ENCODE measurements at regions not wholly inside any gene's neighbourhood (a gene's known extent, or its start where the extent isn't known, plus 50 kb on each side); places are given as distances from the start of the nearest gene placed in this dataset.

DNA sequence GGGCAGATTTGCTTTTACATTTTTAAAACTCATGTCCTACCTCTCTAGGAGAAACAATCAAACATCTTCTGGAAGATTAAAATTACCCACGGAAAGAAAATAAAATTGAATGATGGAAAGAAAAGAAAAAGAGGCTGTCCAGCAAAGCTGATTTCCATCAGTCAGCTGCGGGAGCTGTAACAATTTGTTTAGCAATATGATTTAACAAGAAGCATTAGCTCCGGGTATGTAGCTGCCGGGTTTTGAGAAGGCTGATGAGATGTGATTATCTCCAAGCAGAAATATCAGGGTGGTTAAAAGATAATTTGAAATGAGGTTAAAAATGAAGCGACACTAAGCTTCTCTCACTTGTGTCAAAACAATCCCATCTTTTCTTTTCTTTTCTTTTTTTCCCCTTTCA is 608.9 kb upstream of the SALL1 start:
- H3K4me3 ChIP-seq = no peak overlapping the region
- TF ChIP-seq, protein P1, sequence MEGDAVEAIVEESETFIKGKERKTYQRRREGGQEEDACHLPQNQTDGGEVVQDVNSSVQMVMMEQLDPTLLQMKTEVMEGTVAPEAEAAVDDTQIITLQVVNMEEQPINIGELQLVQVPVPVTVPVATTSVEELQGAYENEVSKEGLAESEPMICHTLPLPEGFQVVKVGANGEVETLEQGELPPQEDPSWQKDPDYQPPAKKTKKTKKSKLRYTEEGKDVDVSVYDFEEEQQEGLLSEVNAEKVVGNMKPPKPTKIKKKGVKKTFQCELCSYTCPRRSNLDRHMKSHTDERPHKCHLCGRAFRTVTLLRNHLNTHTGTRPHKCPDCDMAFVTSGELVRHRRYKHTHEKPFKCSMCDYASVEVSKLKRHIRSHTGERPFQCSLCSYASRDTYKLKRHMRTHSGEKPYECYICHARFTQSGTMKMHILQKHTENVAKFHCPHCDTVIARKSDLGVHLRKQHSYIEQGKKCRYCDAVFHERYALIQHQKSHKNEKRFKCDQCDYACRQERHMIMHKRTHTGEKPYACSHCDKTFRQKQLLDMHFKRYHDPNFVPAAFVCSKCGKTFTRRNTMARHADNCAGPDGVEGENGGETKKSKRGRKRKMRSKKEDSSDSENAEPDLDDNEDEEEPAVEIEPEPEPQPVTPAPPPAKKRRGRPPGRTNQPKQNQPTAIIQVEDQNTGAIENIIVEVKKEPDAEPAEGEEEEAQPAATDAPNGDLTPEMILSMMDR (IDR thresholded peaks at IDR 0.05) = no peak
- WGBS, 3 donors = 24 to 36% (median 29%) methylated on average over 5 of the region's 5 CpGs
- H3K9me3 ChIP-seq = no peaks in the 10 kb centered on the region
- H3K27me3 ChIP-seq (ENCODE audit: insufficient read depth in 3 of 3, low read length in 2 of 3) = no peaks in the 10 kb centered on the region
- H3K27ac ChIP-seq = no peak overlapping the region
- no peak for DNase-seq
- intact Hi-C loops (cut with DNase I) = no loop called here
- no peaks in the 10 kb centered on the region for H3K36me3 ChIP-seq (ENCODE audit: insufficient read depth in 1 of 2, low read depth in 1 of 2)
- H3K4me1 ChIP-seq = no peaks in the 10 kb centered on the region
- no peak for ATAC-seq

DNA sequence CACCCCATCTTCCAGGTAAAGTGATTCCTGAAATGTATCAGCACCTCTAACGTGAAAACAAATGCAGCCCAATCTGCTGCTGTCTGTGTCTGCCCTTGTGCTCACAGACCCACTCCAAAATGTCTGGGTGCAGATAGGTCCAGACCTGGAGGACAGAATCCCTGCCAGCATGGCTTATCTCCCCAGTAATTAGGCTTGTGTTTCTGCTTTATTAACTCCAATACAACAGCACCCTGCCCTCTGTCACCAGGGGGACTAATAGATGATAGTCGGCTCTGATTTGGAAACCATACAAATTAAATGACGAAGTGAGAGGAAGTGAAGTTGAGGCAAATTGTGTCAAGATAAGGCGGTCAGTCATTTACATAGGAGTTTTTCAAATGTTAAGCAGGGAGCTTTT is 608.3 kb upstream of the SALL1 start:
- no peaks in the 10 kb centered on the region for H3K27me3 ChIP-seq (ENCODE audit: insufficient read depth in 3 of 3, low read length in 2 of 3)
- H3K36me3 ChIP-seq (ENCODE audit: insufficient read depth in 1 of 2, low read depth in 1 of 2) = no peaks in the 10 kb centered on the region
- ATAC-seq (no peak), DNase-seq (no peak)
- H3K4me1 ChIP-seq = no peaks in the 10 kb centered on the region
- H3K27ac ChIP-seq = no peak overlapping the region
- 45 to 51% (median 45%) methylated on average over 4 of the region's 4 CpGs for WGBS, 3 donors
- no peaks in the 10 kb centered on the region for H3K9me3 ChIP-seq
- H3K4me3 ChIP-seq = no peak overlapping the region
- intact Hi-C loops (cut with DNase I) = no loop called here
- TF ChIP-seq, protein P1 (IDR thresholded peaks at IDR 0.05) = no peak

DNA sequence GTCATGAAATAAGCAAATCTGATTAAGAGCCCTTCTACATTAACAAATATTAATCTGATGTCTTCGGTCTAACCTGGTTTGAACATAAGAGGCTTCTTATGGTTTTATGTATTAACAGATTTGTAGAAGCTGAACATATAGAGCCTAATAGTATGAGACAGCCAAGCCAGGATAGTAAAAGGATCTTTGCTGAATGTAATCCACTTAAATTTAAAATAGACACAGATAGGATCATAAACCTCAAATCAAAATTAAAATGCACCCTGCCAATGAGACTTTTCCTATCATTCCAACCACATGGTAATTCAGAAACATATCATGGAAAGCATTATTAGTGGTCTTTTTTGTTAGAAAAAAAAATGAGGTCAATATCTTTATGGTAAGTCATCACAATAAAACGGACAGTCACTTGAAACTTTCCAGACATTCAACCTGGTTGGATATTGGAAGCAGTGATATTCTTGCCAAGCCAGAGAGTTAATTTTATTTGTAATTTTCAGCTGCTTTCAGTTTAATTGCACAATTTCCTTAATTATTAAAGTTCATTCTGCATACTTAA is 606.9 kb upstream of the SALL1 start:
- intact Hi-C loops (cut with DNase I) = no loop called here
- H3K27me3 ChIP-seq (ENCODE audit: insufficient read depth in 3 of 3, low read length in 2 of 3) = no peaks in the 10 kb centered on the region

DNA sequence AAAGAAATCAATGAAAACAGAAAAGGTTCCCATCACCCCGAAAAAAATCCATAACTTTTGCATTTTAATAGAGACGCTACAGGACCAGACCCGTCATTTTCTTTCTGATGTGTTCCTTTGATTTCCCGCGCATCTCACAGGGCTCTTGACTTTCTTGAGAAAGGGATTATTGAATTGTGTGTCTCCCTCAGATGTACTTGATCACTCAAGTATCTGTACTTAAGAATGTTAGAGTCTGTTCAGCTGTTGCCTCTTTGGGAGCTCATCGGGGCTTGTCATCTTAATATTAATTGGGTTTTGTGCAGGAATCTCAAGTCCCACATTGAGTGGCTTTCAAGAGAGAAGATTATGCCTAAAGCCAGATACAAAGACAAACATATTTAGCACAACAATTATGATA is 606.4 kb upstream of the SALL1 start:
- DNase-seq (no peak), ATAC-seq (no peak)
- Histone ChIP-seq H3K27ac (no peak overlapping the region), H3K9me3 (no peaks in the 10 kb centered on the region), H3K4me1 (no peaks in the 10 kb centered on the region), H3K36me3 (ENCODE audit: insufficient read depth in 1 of 2, low read depth in 1 of 2) (no peaks in the 10 kb centered on the region), H3K27me3 (ENCODE audit: insufficient read depth in 3 of 3, low read length in 2 of 3) (no peaks in the 10 kb centered on the region), H3K4me3 (no peak overlapping the region)
- intact Hi-C loops (cut with DNase I) = no loop called here
- 84% methylated on average over 6 of the region's 6 CpGs for WGBS, 3 donors
- TF ChIP-seq, protein P1 (IDR thresholded peaks at IDR 0.05) = no peak

More for the DNA sequence above, 606.9 kb upstream of the SALL1 start:
- Histone ChIP-seq H3K27ac (no peak overlapping the region), H3K9me3 (no peaks in the 10 kb centered on the region), H3K4me1 (no peaks in the 10 kb centered on the region), H3K36me3 (ENCODE audit: insufficient read depth in 1 of 2, low read depth in 1 of 2) (no peaks in the 10 kb centered on the region), H3K4me3 (no peak overlapping the region)
- 79 to 84% (median 81%) methylated on average over 2 of the region's 2 CpGs for WGBS, 3 donors
- TF ChIP-seq, protein P1 (IDR thresholded peaks at IDR 0.05) = no peak
- DNase-seq (no peak), ATAC-seq (no peak)

DNA sequence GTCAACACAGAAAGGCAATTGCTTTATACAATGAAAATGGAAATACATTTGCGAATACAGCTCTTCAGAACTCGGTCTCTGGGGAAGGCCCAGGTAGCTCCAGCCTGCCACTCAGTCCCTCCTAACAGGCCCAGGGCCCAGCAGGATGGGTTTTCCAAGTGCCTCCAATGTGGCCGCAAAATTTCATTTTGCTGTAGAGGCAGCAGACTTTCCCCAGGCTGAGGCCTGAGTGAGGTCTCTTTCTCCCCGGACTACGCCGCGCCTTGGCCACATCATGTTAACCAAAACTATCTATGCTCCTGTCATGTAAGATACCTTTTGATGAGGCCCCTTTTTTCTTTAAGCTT is 606.0 kb upstream of the SALL1 start:
- DNase-seq = no peak

More for the DNA sequence above, 606.0 kb upstream of the SALL1 start:
- TF ChIP-seq, protein P1 (IDR thresholded peaks at IDR 0.05) = no peak
- intact Hi-C loops (cut with DNase I) = no loop called here
- H3K9me3 ChIP-seq = no peaks in the 10 kb centered on the region
- H3K27me3 ChIP-seq (ENCODE audit: insufficient read depth in 3 of 3, low read length in 2 of 3) = no peaks in the 10 kb centered on the region
- no peak overlapping the region for H3K4me3 ChIP-seq
- H3K27ac ChIP-seq = no peak overlapping the region
- no peaks in the 10 kb centered on the region for H3K36me3 ChIP-seq (ENCODE audit: insufficient read depth in 1 of 2, low read depth in 1 of 2)
- WGBS, 3 donors = 90 to 92% (median 92%) methylated on average over 7 of the region's 7 CpGs
- no peaks in the 10 kb centered on the region for H3K4me1 ChIP-seq
- no peak for ATAC-seq

All from psoas muscle (tissue), 7 donors.